Kidney tubule cell (primary cell): ENCODE measurements at regions not wholly inside any gene's neighbourhood (a gene's known extent, or its start where the extent isn't known, plus 50 kb on each side); places are given as distances from the start of the nearest gene placed in this dataset.
"Not testable (repeated sequence)": the region's sequence is repeated elsewhere in the genome, so short reads cannot be mapped to it uniquely, and the experiment has no call there.

Experiments
- DNase-seq: peaks from one replicate; pipeline ENCODE4 v3.0.0-alpha.2; 2018; ENCODE audit warnings: low spot score

DNA sequence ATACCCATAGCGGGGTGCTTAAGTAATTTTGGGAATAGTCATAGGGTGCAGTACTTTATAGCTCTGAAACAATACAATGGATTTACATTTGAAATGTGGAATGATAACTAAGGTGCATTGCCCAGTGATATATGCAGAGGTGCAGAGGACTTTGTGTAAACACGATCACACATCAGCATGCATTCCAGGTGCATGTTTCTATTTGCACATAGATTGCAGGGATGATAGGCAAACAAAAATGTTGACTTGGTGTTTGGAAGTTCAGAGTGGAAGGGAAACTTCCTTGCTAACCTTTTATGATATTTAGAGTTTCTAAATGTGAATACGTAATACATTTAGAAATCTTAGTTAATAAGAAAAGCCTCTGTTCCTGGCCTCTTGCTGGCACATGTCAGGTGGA lies 941.5 kb downstream of the TUBA3C start:
- DNase-seq = not testable (repeated sequence)

- peak; percentile 29 for DNase-seq
These were observed 943.0 kb downstream of the TUBA3C start for GRCh38 chr13:18238586-18238985.

- no peak for DNase-seq
These were observed 945.2 kb downstream of the TUBA3C start for GRCh38 chr13:18236528-18236815.

GRCh38 chr13:18235756-18236527 lies 945.7 kb downstream of the TUBA3C start:
- no peak for DNase-seq

- DNase-seq = no peak
These were observed 946.5 kb downstream of the TUBA3C start for GRCh38 chr13:18235172-18235571.

DNA sequence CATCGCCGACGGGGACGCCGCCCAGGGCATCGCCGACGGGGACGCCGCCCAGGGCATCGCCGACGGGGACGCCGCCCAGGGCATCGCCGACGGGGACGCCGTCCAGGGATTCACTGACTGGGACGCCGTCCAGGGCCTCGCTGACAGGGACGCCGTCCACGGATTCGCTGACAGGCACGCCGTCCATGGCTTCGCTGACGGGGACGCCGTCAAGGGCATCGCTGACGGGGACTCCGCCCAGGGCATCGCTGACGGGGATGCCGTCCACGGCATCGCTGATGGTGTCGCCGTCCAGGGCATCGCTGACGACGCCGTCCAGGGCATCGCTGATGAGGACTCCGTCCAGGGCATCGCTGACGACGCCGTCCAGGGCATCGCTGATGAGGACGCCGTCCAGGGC lies 947.2 kb downstream of the TUBA3C start:
- not testable (repeated sequence) for DNase-seq

DNA sequence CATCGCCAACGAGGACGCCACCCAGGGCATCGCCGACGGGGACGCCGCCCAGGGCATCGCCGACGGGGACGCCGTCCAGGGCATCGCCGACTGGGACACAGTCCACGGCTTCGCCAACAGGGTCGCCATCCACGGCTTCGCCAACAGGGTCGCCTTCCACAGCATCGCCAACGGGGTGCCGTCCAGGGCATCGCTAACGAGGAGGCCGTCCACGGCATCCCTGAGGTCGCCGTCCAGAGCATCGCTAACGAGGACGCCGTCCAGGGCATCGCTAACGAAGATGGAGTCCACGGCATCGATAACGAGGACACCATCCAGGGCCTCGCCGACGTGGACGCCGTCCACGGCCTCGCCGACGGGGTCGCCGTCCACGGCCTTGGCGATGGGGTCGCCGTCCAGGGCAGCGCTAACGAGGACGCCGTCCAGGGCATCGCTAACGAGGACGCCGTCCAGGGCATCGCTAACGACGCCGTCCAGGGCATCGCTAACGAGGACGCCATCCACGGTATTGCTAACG lies 947.8 kb downstream of the TUBA3C start:
- DNase-seq = no peak

GRCh38 chr13:18232994-18233782 lies 948.4 kb downstream of the TUBA3C start:
- DNase-seq = no peak

DNA sequence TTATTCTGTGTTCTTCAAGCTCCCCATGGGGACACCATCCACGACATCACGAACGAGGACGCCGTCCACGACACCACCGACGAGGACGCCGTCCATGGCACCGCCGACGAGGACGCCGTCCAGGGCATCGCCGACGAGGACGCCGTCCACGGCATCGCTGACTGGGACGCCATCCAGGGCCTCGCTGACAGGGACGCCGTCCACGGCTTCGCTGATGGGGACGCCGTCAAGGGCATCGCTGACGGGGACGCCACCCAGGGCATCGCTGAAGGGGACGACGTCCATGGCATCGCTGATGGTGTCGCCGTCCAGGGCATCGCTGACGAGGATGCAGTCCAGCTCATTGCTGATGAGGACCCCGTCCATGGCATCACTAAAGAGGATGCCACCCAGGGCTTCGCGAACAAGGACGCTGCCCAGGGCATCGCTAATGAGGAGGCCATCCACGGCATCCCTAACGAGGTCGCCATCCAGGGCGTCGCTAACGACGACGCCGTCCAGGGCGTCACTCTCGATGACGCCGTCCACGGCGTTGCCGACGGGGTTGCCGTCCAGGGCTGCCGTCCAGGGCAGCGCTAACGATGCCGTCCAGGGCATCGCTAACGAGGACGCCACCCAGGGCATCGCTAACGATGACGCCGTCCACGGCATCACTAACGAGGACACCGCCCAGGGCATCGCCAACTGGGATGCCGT lies 949.2 kb downstream of the TUBA3C start:
- no peak for DNase-seq

DNA sequence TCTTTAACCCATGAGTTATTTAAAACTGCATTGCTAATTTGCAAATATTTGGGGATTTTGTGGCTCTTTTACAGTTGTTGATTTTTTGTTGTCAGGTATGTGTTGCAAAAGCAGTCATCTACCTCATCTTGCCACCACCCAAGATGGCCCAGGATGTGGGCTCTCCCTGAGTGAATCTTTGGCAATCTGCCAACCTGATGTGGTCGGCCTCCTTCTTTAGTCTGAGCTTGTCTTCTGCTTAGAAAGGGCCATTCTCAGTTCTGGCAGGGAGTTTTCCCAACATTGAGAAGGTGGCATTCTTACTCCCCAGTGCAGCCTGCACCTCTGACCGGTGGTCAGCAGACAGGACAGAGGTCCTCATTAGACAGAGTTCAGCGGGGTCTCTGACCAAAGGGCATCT lies 957.2 kb downstream of the TUBA3C start:
- not testable (repeated sequence) for DNase-seq

DNA sequence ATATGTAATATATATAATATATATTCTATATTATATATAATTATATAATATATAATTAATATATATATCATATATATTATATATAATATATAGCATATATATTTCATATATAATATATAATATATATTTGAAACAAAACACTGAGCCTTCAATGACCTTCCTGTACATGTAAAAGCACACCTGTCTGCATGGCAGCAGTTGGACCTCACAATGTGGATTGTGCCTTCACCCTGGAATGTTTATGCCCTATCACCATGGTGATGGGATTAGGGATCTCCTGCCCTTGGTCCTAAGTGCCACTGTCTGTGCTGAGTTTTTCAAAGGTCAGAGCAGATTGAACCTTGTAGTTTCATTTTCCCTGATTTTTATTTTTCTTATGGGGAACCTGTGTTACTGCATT lies 966.9 kb downstream of the TUBA3C start:
- not testable (repeated sequence) for DNase-seq

GRCh38 chr13:18213511-18213910 lies 968.1 kb downstream of the TUBA3C start:
- not testable (repeated sequence) for DNase-seq

DNA sequence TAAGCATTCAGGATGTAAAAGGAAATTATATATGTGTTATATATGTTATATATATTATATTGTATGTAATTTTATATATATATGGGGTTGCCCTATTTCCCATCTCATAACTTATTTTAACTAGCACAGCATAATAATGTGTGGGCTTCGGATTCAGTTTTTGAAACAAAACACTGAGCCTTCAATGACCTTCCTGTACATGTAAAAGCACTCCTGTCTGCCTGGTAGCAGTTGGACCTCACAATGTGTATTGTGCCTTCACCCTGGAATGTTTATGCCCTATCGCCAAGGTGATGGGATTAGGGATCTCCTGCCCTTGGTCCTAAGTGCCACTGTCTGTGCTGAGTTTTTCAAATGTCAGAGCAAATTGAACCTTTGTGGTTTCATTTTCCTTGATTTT lies 968.8 kb downstream of the TUBA3C start:
- DNase-seq = no peak

DNA sequence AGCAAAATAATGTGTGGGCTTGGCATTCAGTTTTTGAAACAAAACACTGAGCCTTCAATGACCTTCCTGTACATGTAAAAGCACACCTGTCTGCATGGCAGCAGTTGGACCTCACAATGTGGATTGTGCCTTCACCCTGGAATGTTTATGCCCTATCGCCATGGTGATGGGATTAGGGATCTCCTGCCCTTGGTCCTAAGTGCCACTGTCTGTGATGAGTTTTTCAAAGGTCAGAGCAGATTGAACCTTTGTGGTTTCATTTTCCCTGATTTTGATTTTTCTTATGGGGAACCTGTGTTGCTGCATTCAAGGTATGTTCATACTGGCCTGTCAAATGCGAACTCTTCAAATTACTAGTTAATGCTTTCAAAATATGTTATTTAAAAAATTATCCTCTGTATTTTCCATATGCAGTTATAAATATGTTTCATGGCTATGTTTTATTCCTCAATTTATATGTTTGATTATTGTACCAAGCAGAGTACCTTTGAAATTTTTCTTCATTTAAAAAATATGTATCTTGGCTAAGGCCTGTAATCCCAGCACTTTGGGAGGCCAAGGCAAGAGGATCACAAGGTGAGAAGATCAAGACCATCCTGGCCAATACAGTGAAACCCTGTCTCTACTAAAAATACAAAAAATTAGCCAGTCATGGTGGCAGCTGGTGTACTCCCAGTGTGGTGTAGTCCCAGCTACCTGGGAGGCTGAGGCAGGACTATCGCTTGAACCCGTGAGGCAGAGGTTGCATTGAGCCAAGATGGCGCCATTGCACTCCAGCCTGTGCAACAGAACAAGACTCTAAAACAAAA lies 969.7 kb downstream of the TUBA3C start:
- DNase-seq = not testable (repeated sequence)

- not testable (repeated sequence) for DNase-seq
These were observed 976.9 kb downstream of the TUBA3C start for GRCh38 chr13:18204614-18205178.

- DNase-seq = not testable (repeated sequence)
These were observed 986.3 kb downstream of the TUBA3C start for GRCh38 chr13:18195365-18195678.

DNA sequence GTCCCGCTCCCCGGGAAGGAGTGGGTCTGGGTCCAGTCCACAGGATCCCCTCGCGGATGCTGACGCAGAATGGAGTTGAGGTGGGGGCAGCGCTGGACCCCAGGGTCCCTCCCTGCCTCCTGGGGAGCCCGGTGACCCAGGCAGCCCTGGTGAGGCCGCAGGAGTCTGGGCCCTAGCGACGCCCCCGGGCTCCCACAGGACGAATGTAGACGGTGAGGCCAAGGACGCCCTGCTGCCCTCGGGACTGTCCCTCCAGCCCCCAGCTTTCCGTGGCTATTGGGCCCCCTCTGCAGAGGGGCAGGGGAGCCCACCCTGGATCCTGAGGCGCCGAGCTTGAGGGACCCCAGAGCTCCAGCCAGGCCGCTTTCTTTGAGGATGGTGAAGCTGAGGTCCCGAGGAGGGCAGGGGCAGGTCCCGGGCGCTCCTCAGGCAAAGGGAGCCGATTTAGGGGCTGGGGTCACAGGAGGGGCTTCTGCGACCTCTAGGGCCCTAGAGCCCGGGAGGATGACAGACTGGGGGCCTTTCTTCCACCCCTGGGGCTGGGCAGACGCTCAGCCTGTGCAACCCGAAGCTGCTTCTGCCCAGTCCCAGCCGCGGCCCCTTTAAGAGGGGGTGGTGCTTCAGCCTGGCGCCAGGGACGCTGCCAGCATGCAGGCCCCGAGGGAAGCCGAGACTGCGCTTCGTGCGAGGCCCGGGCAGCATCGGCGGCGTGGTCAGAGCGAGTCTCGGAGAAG lies 986.8 kb downstream of the TUBA3C start:
- DNase-seq = not testable (repeated sequence)

DNA sequence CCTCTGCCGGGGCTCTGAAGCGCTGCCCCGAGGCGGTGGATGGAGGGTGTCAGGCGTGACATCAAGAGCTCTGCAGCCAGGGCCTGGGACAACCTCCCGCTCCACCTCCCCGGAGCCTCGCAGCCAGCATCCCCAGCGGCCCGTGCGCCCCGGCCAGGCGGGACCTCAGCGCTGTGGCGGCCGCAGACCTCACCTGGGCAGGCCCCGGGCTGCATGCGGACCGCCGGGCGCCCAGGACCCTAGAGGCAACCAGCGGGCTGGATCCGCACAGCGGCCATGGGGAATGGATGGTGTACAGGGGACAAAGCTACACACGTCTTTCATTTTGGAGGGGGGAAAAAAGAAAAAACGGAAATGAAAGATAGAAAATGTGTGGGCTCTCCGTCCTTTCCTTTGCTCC lies 987.5 kb downstream of the TUBA3C start:
- DNase-seq = not testable (repeated sequence)
